B cell (primary cell): ENCODE measurements at regions not wholly inside any gene's neighbourhood (a gene's known extent, or its start where the extent isn't known, plus 50 kb on each side); places are given as distances from the start of the nearest gene placed in this dataset.

Experiments used
- ATAC-seq: fragments of 200-7000 bp; cut with Tn5 transposase; one replicate; pipeline ENCODE4 v1.10.0; 2021; ENCODE audit warnings: low read depth, mild to moderate bottlenecking, moderate number of reproducible peaks, moderate library complexity
- CTCF ChIA-PET: fragments of 350-600 bp; sonication (Branson Sonifier 250); formaldehyde crosslinking; loops from one replicate; lab custom pipeline; 2021; ENCODE audit warnings: antibody characterized with exemption, inconsistent platforms; lab: Charles Lee
- POLR2A ChIA-PET: fragments of 350-600 bp; sonication (Branson Sonifier 250); formaldehyde crosslinking; loops from one replicate; lab custom pipeline; 2021; ENCODE audit warnings: antibody characterized with exemption; lab: Charles Lee
- DNase-seq: peaks from one replicate; pipeline ENCODE4 v3.0.0; 2013
- H2AFZ ChIP-seq: 2 replicates; pipeline ENCODE4 v1.6.1; 2012; ENCODE audit warnings: mild to moderate bottlenecking, low read depth, low read length; ENCODE audit not compliant: insufficient read depth, poor library complexity, severe bottlenecking
- H3K27ac ChIP-seq, 2 donors: 1 replicate in 1 of 2; 2 replicates in 1 of 2; pipeline ENCODE4 v1.5.1; 2012 to 2013; ENCODE audit warnings: low read length in 2 of 2, mild to moderate bottlenecking in 2 of 2, moderate library complexity in 1 of 2
- H3K27me3 ChIP-seq, 4 experiments: fragments of 200-600 bp in 1 of 4; sonication (generic) in 1 of 4; replicated peaks in 1 of 4; 1 replicate in 2 of 4; 2 replicates in 2 of 4; pipeline versions ENCODE4 v1.6.1 to v1.7.0; 2013 to 2016; ENCODE audit warnings: low read length in 3 of 4, mild to moderate bottlenecking in 2 of 4, mixed read lengths in 1 of 4, moderate library complexity in 1 of 4; ENCODE audit not compliant: insufficient read depth in 4 of 4, control insufficient read depth in 3 of 4; ENCODE audit errors: control extremely low read depth in 1 of 4
- H3K36me3 ChIP-seq, 2 experiments: replicated peaks in 1 of 2; 1 replicate in 1 of 2; 2 replicates in 1 of 2; pipeline versions ENCODE4 v1.6.1 to v1.7.1; 2013; ENCODE audit warnings: low read length in 1 of 2; ENCODE audit not compliant: insufficient read depth in 2 of 2, control insufficient read depth in 1 of 2; ENCODE audit errors: control extremely low read depth in 1 of 2, extremely low read depth in 1 of 2
- H3K4me1 ChIP-seq, 2 donors: fragments of 200-600 bp in 1 of 2; sonication (generic) in 1 of 2; 1 replicate in 1 of 2; 2 replicates in 1 of 2; pipeline versions ENCODE4 v1.5.1 to v1.6.1; 2013 to 2017; ENCODE audit warnings: low read length in 2 of 2; ENCODE audit not compliant: control insufficient read depth in 2 of 2, insufficient read depth in 2 of 2
- H3K4me2 ChIP-seq: replicated peaks from 2 replicates; pipeline ENCODE3; 2012; ENCODE audit warnings: mild to moderate bottlenecking, low read depth, low read length; ENCODE audit not compliant: poor library complexity, severe bottlenecking
- H3K4me3 ChIP-seq, 5 experiments: fragments of 200-600 bp in 1 of 5; sonication (generic) in 1 of 5; 1 replicate in 3 of 5; 2 replicates in 2 of 5; pipeline versions ENCODE4 v1.5.1 to v1.7.0; 2011 to 2016; ENCODE audit warnings: low read length in 4 of 5, mild to moderate bottlenecking in 4 of 5, low read depth in 2 of 5, control low read depth in 1 of 5, moderate library complexity in 1 of 5; ENCODE audit not compliant: insufficient read depth in 1 of 5; ENCODE audit errors: control extremely low read depth in 1 of 5, extremely low read depth in 1 of 5
- H3K79me2 ChIP-seq: fragments of 200-600 bp; sonication (generic); one replicate; pipeline ENCODE4 v1.6.0; 2016; ENCODE audit warnings: low read length; ENCODE audit not compliant: control insufficient read depth, insufficient read depth
- H3K9ac ChIP-seq: fragments of 200-600 bp; sonication (generic); 2 replicates; pipeline ENCODE4 v1.6.1; 2017; ENCODE audit warnings: mild to moderate bottlenecking, low read length, moderate library complexity
- H3K9me3 ChIP-seq, 3 donors: one replicate each; pipeline versions ENCODE4 v1.6.1 to v1.7.1; 2013; ENCODE audit warnings: low read length in 2 of 3; ENCODE audit not compliant: control insufficient read depth in 2 of 3, insufficient read depth in 1 of 3; ENCODE audit errors: control extremely low read depth in 1 of 3
- H4K20me1 ChIP-seq: 2 replicates; pipeline ENCODE4 v1.6.0; 2012; ENCODE audit warnings: mild to moderate bottlenecking, low read length; ENCODE audit not compliant: insufficient read depth, control insufficient read depth, poor library complexity, severe bottlenecking
- H3K27ac Mint-ChIP-seq: one replicate; pipeline ENCODE4 v1.8.0; 2021; ENCODE audit warnings: mixed read lengths
- H3K27me3 Mint-ChIP-seq: one replicate; pipeline ENCODE4 v1.8.0; 2021; ENCODE audit warnings: mixed read lengths
- H3K4me1 Mint-ChIP-seq: one replicate; pipeline ENCODE4 v1.8.0; 2021; ENCODE audit warnings: mixed read lengths
- H3K4me3 Mint-ChIP-seq: one replicate; pipeline ENCODE4 v1.8.0; 2021; ENCODE audit warnings: mixed read lengths
- H3K9me3 Mint-ChIP-seq: one replicate; pipeline ENCODE4 v1.8.0; 2022; ENCODE audit warnings: mixed read lengths; ENCODE audit not compliant: insufficient read depth
- EZH2 ChIP-seq: IDR thresholded peaks from 2 replicates; pipeline ENCODE4 v1.6.1; 2012; ENCODE audit warnings: borderline replicate concordance, low read depth, mild to moderate bottlenecking, moderate library complexity, low read length; ENCODE audit not compliant: insufficient read depth, poor library complexity, severe bottlenecking
- WGBS: methylation state at CpG from one replicate; pipeline ENCODE4 v1.1.5; 2013; ENCODE audit warnings: missing lambda C conversion rate; ENCODE audit not compliant: insufficient coverage; 5-methylcytosine and 5-hydroxymethylcytosine counted together
- intact Hi-C: fragments of 100-400 bp; cut with micrococcal nuclease; formaldehyde crosslinking; loops from one replicate; pipeline ENCODE4 v1.10.0; 2022
- TF ChIP-seq, protein P1 (sequence below): fragments of 200-600 bp; IDR thresholded peaks from one replicate; pipeline ENCODE4 v1.8.0; 2022; ENCODE audit warnings: antibody characterized with exemption, mild to moderate bottlenecking

DNA sequence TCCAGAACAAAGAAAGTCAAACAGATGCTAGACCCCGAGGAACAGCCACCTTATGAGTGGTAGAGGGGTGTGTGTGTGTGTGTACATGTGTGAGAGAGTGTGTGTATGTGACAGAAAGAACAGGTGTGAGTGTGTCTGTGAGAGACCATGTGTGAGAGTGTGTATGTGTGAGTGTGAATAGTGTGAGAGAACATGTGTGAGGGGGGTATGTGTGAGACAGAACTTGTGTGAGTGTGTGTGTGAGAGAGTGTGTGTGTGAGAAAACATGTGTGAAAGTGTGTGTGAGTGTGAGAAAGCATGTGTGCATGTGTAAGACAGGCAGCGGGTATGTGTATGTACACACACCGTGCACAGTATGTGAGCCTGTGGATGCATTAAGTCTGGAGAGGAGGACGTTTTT, 214.3 kb downstream of the SP3 start:
- peaks cover 0 to 6% (median 2%) of the 10 kb centered on the region in 4 experiments for H3K27me3 ChIP-seq
- no peak for ATAC-seq
- no peaks in the 10 kb centered on the region for H3K9me3 ChIP-seq
- H3K4me1 ChIP-seq = no peaks in the 10 kb centered on the region
- H3K4me1 Mint-ChIP-seq = no peaks in the 10 kb centered on the region
- no peaks in the 10 kb centered on the region for H4K20me1 ChIP-seq
- intact Hi-C loops = loop anchor here (10.0 kb wide), 1 partner anchor 594 kb away; no protein-coding TSS in a partner anchor
- H3K27ac ChIP-seq = no peak overlapping the region
- no peaks in the 10 kb centered on the region for H3K36me3 ChIP-seq
- no peak overlapping the region for H2AFZ ChIP-seq
- H3K9me3 Mint-ChIP-seq = no peaks in the 10 kb centered on the region
- CTCF ChIA-PET = no interaction called here
- H3K4me2 ChIP-seq = no peak overlapping the region
- no peak for DNase-seq
- H3K4me3 ChIP-seq = no peak overlapping the region
- POLR2A ChIA-PET = interaction anchor here (0.6 kb wide), 1 partner anchor 571 kb away, joined by 3 read pairs; no protein-coding TSS in a partner anchor
- TF ChIP-seq EZH2 = no peak
- TF ChIP-seq, protein P1, sequence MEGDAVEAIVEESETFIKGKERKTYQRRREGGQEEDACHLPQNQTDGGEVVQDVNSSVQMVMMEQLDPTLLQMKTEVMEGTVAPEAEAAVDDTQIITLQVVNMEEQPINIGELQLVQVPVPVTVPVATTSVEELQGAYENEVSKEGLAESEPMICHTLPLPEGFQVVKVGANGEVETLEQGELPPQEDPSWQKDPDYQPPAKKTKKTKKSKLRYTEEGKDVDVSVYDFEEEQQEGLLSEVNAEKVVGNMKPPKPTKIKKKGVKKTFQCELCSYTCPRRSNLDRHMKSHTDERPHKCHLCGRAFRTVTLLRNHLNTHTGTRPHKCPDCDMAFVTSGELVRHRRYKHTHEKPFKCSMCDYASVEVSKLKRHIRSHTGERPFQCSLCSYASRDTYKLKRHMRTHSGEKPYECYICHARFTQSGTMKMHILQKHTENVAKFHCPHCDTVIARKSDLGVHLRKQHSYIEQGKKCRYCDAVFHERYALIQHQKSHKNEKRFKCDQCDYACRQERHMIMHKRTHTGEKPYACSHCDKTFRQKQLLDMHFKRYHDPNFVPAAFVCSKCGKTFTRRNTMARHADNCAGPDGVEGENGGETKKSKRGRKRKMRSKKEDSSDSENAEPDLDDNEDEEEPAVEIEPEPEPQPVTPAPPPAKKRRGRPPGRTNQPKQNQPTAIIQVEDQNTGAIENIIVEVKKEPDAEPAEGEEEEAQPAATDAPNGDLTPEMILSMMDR = no peak
- peaks cover 22% of the 10 kb centered on the region for H3K27me3 Mint-ChIP-seq
- no peak overlapping the region for H3K27ac Mint-ChIP-seq
- no peak overlapping the region for H3K4me3 Mint-ChIP-seq
- WGBS = 79% methylated on average over 4 of the region's 4 CpGs
- H3K79me2 ChIP-seq = no peaks in the 10 kb centered on the region
- H3K9ac ChIP-seq = no peak overlapping the region

DNA sequence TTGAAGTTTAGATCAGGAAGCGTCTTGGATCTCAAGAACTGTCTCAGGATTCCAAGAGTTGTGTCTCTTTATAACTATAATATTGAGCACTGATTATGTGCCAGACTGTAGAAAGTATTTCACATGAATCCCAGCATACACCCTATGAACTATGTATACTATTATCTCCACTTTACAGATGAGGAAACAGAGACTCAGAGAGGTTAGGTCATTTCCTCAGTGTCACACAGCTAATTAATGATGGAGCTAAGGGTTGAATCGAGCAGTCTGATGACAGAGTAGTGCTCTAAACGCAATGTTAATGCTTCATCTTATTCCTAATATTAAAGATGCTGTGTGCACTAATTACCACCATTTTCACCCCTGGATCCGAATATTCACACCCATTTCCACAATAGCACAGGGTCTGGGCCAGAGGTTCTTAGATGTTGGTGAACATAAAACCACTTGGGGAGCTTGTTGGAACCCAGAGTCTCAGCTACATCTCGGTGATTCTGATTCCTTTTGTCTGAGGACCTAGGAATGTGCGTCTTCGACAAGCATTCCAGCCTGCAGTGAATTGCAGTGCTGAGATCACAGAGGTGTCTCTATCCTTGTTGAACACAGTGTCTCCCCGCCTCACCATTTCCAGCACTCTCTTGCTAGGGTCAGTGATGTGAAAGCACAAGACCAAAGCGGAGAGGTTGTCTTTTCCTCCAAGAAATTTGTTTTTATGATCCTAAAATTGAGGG, 213.8 kb downstream of the SP3 start:
- intact Hi-C loops = loop anchor here (10.0 kb wide), 1 partner anchor 593 kb away; no protein-coding TSS in a partner anchor

More for the DNA sequence above, 213.8 kb downstream of the SP3 start:
- Histone ChIP-seq H3K36me3 (no peaks in the 10 kb centered on the region), H3K4me3 (no peak overlapping the region), H2AFZ (no peak overlapping the region), H3K27me3 (peaks cover 0 to 6% (median 2%) of the 10 kb centered on the region in 4 experiments), H4K20me1 (no peaks in the 10 kb centered on the region), H3K4me1 (no peaks in the 10 kb centered on the region), H3K9me3 (no peaks in the 10 kb centered on the region), H3K27ac (no peak overlapping the region), H3K79me2 (no peaks in the 10 kb centered on the region), H3K9ac (no peak overlapping the region), H3K4me2 (no peak overlapping the region)
- POLR2A ChIA-PET = interaction anchor here (0.6 kb wide), 1 partner anchor 571 kb away, joined by 3 read pairs; no protein-coding TSS in a partner anchor
- no peaks in the 10 kb centered on the region for H3K9me3 Mint-ChIP-seq
- DNase-seq = no peak
- no peaks in the 10 kb centered on the region for H3K4me1 Mint-ChIP-seq
- H3K27me3 Mint-ChIP-seq = peaks cover 19% of the 10 kb centered on the region
- no peak for TF ChIP-seq EZH2
- TF ChIP-seq, protein P1 = no peak
- ATAC-seq = no peak
- H3K27ac Mint-ChIP-seq = no peak overlapping the region
- H3K4me3 Mint-ChIP-seq = no peak overlapping the region
- WGBS = 95% methylated on average over 3 of the region's 9 CpGs
- CTCF ChIA-PET = no interaction called here
